ENCODE measurements at regions not wholly inside any gene's neighbourhood (a gene's known extent, or its start where the extent isn't known, plus 50 kb on each side); places are given as distances from the start of the nearest gene placed in this dataset.

GRCh38 chr9:16325966-16326365 is 544.5 kb downstream of the BNC2 start:
- no peak for TF ChIP-seq CTCF (IDR thresholded peaks at IDR 0.05)
- no peak for TF ChIP-seq POLR2A (IDR thresholded peaks at IDR 0.05)

Measured in esophagus squamous epithelium (tissue), 4 donors.